HepG2 (cell line): ENCODE measurements at regions not wholly inside any gene's neighbourhood (a gene's known extent, or its start where the extent isn't known, plus 50 kb on each side); places are given as distances from the start of the nearest gene placed in this dataset.

Source experiments
- KDM1A ChIP-seq: IDR thresholded peaks from 2 replicates; pipeline ENCODE4 v1.6.1; 2016; ENCODE audit warnings: missing compliant biosample characterization
- POLR2AphosphoS5 ChIP-seq: IDR thresholded peaks from 2 replicates; pipeline ENCODE4 v1.6.1; 2012; ENCODE audit warnings: low read depth, low read length
- RBM22 ChIP-seq: fragments of 200-400 bp; formaldehyde crosslinking; optimal IDR thresholded peaks from 2 replicates; pipeline ENCODE3; 2017; ENCODE audit warnings: mild to moderate bottlenecking, low read length, moderate library complexity
- STAG1 ChIP-seq: sonication (generic); formaldehyde crosslinking; IDR thresholded peaks from 2 replicates; pipeline ENCODE4 v1.4.0; 2020; ENCODE audit warnings: missing genetic modification reagents
- ZBTB8A ChIP-seq: sonication (generic); formaldehyde crosslinking; IDR thresholded peaks from 2 replicates; pipeline ENCODE4 v1.4.0; 2020; ENCODE audit warnings: mild to moderate bottlenecking, low read depth, missing genetic modification reagents, borderline replicate concordance
- ZNF713 ChIP-seq: sonication (generic); formaldehyde crosslinking; IDR thresholded peaks from 2 replicates; pipeline ENCODE4 v1.4.0; 2020; ENCODE audit warnings: mild to moderate bottlenecking, missing genetic modification reagents
- TF ChIP-seq, protein P1 (sequence below): sonication (generic); formaldehyde crosslinking; IDR thresholded peaks from 2 replicates; pipeline ENCODE4 v1.8.1; 2023; ENCODE audit warnings: missing genetic modification reagents, inconsistent platforms, borderline replicate concordance
- TF ChIP-seq, protein P2 (sequence below): sonication (generic); formaldehyde crosslinking; IDR thresholded peaks from 2 replicates; pipeline ENCODE4 v1.5.0; 2020; ENCODE audit warnings: mild to moderate bottlenecking, missing genetic modification reagents, moderate library complexity
- TF ChIP-seq, protein P3 (sequence below): sonication (generic); formaldehyde crosslinking; IDR thresholded peaks from 2 replicates; pipeline ENCODE4 v1.4.0; 2020; ENCODE audit warnings: missing genetic modification reagents
- TF ChIP-seq, protein P4 (sequence below): sonication (generic); formaldehyde crosslinking; IDR thresholded peaks from 2 replicates; pipeline ENCODE4 v1.4.0; 2020; ENCODE audit warnings: missing genetic modification reagents

DNA sequence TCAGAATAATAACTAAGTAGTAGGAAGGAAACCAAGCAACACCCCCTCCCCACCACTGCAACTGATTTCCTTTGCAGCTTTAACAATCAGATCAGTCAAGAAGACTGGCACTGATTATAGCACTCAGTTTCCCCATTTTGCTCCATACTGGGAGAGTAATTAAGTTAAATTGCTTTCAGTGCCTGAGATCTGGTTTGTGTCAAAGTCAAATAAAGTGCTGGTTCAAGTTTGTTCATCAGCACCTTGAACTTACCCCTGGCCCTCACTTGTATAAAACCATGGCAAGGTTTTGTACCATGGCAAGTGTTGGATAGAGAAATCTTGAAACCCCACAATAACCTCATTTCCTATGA, 290.2 kb upstream of the SEMA6A start:
- TF ChIP-seq, protein P1, sequence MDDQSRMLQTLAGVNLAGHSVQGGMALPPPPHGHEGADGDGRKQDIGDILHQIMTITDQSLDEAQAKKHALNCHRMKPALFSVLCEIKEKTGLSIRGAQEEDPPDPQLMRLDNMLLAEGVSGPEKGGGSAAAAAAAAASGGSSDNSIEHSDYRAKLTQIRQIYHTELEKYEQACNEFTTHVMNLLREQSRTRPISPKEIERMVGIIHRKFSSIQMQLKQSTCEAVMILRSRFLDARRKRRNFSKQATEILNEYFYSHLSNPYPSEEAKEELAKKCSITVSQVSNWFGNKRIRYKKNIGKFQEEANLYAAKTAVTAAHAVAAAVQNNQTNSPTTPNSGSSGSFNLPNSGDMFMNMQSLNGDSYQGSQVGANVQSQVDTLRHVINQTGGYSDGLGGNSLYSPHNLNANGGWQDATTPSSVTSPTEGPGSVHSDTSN = no peak
- TF ChIP-seq, protein P2, sequence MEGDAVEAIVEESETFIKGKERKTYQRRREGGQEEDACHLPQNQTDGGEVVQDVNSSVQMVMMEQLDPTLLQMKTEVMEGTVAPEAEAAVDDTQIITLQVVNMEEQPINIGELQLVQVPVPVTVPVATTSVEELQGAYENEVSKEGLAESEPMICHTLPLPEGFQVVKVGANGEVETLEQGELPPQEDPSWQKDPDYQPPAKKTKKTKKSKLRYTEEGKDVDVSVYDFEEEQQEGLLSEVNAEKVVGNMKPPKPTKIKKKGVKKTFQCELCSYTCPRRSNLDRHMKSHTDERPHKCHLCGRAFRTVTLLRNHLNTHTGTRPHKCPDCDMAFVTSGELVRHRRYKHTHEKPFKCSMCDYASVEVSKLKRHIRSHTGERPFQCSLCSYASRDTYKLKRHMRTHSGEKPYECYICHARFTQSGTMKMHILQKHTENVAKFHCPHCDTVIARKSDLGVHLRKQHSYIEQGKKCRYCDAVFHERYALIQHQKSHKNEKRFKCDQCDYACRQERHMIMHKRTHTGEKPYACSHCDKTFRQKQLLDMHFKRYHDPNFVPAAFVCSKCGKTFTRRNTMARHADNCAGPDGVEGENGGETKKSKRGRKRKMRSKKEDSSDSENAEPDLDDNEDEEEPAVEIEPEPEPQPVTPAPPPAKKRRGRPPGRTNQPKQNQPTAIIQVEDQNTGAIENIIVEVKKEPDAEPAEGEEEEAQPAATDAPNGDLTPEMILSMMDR (CRISPR knock-in tag) = no peak
- TF ChIP-seq, protein P3, sequence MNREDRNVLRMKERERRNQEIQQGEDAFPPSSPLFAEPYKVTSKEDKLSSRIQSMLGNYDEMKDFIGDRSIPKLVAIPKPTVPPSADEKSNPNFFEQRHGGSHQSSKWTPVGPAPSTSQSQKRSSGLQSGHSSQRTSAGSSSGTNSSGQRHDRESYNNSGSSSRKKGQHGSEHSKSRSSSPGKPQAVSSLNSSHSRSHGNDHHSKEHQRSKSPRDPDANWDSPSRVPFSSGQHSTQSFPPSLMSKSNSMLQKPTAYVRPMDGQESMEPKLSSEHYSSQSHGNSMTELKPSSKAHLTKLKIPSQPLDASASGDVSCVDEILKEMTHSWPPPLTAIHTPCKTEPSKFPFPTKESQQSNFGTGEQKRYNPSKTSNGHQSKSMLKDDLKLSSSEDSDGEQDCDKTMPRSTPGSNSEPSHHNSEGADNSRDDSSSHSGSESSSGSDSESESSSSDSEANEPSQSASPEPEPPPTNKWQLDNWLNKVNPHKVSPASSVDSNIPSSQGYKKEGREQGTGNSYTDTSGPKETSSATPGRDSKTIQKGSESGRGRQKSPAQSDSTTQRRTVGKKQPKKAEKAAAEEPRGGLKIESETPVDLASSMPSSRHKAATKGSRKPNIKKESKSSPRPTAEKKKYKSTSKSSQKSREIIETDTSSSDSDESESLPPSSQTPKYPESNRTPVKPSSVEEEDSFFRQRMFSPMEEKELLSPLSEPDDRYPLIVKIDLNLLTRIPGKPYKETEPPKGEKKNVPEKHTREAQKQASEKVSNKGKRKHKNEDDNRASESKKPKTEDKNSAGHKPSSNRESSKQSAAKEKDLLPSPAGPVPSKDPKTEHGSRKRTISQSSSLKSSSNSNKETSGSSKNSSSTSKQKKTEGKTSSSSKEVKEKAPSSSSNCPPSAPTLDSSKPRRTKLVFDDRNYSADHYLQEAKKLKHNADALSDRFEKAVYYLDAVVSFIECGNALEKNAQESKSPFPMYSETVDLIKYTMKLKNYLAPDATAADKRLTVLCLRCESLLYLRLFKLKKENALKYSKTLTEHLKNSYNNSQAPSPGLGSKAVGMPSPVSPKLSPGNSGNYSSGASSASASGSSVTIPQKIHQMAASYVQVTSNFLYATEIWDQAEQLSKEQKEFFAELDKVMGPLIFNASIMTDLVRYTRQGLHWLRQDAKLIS (CRISPR knock-in tag) = no peak
- TF ChIP-seq KDM1A (CRISPR knock-in tag) (no peak), ZBTB8A (CRISPR knock-in tag) (no peak), STAG1 (CRISPR knock-in tag) (no peak), POLR2AphosphoS5 (no peak), ZNF713 (CRISPR knock-in tag) (no peak), RBM22 (no peak)
- TF ChIP-seq, protein P4, sequence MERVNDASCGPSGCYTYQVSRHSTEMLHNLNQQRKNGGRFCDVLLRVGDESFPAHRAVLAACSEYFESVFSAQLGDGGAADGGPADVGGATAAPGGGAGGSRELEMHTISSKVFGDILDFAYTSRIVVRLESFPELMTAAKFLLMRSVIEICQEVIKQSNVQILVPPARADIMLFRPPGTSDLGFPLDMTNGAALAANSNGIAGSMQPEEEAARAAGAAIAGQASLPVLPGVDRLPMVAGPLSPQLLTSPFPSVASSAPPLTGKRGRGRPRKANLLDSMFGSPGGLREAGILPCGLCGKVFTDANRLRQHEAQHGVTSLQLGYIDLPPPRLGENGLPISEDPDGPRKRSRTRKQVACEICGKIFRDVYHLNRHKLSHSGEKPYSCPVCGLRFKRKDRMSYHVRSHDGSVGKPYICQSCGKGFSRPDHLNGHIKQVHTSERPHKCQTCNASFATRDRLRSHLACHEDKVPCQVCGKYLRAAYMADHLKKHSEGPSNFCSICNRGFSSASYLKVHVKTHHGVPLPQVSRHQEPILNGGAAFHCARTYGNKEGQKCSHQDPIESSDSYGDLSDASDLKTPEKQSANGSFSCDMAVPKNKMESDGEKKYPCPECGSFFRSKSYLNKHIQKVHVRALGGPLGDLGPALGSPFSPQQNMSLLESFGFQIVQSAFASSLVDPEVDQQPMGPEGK (CRISPR knock-in tag) = no peak
